ENCODE measurements at regions not wholly inside any gene's neighbourhood (a gene's known extent, or its start where the extent isn't known, plus 50 kb on each side); places are given as distances from the start of the nearest gene placed in this dataset.

GRCh38 chr17:5759501-5759925 is 175.2 kb upstream of the NLRP1 start:
- peaks cover 5% of the 10 kb centered on the region for H3K27me3 Mint-ChIP-seq (ENCODE audit: unreplicated experiment)

DNA sequence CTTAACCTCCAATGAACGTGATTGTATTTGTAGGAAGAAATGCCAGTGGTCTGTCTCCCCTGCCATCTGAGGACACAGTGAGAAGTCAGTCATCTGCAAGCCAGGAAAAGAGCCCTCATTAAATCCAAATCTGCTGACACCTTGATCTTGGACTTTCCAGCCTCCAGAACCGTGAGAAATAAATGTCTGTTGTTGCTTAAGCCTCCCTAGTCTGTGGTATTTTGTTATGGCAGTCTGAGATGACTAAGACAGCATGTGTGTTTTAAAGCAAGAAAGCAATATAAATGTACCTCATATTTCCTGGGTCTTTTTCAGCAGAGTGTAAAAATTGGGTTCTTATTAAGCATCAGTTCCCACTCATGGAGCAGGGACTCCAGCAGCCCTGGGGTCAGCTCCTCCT is 177.9 kb upstream of the NLRP1 start:
- no peaks in the 10 kb centered on the region for H3K36me3 Mint-ChIP-seq (ENCODE audit: unreplicated experiment)

More at GRCh38 chr17:5759501-5759925, 175.2 kb upstream of the NLRP1 start:
- no peak overlapping the region for H3K4me3 Mint-ChIP-seq (ENCODE audit: unreplicated experiment)
- H3K4me1 Mint-ChIP-seq (ENCODE audit: low read depth, unreplicated experiment), result no peaks in the 10 kb centered on the region
- no peaks in the 10 kb centered on the region for H3K36me3 Mint-ChIP-seq (ENCODE audit: unreplicated experiment)
- no peaks in the 10 kb centered on the region for H3K9me3 Mint-ChIP-seq (ENCODE audit: unreplicated experiment)
- TF ChIP-seq CTCF (IDR thresholded peaks at IDR 0.05; ENCODE audit: partially characterized antibody, unreplicated experiment), result no peak
- DNase-seq, result no peak
- H3K27ac Mint-ChIP-seq (ENCODE audit: unreplicated experiment), result no peak overlapping the region

DNA sequence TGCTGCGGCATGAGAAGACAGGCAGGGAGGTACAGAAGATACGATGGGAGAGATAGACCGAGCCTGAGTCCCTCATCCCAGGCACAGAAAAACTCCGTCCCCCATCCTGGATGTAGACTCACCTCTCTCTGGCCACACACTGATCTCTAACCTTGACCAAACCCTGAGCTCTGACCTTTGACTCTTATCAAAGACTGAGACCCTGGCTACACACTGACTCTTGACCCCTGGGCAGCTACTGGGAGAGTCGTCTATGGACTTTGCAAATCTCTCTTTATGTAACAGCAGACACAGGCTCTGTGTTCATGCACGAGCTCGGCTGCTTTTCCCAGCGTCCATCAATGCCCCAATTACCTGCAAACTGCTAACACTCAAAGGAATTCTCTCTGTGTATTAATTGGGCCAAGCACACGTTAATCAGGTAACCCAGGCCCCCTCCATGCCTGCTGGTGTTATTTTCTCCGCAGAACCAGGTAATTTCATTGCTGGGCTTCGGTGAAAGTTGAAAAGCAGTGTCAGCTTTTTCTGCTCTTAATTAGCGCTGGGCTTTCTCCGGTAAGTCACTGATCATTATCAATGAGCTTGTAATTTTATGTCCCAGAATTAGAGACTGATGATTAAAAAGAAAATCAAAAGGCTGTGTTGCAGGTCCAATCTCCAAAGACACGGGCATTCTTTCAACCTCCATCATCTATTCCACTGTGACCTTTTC is 179.4 kb upstream of the NLRP1 start:
- Mint-ChIP-seq H3K27me3 (ENCODE audit: unreplicated experiment) (peaks cover 7% of the 10 kb centered on the region), H3K27ac (ENCODE audit: unreplicated experiment) (no peak overlapping the region), H3K9me3 (ENCODE audit: unreplicated experiment) (peaks cover 3% of the 10 kb centered on the region), H3K4me1 (ENCODE audit: low read depth, unreplicated experiment) (peaks cover 6% of the 10 kb centered on the region), H3K4me3 (ENCODE audit: unreplicated experiment) (no peak overlapping the region), H3K36me3 (ENCODE audit: unreplicated experiment) (no peaks in the 10 kb centered on the region)
- no peak for TF ChIP-seq CTCF (IDR thresholded peaks at IDR 0.05; ENCODE audit: partially characterized antibody, unreplicated experiment)
- no peak for DNase-seq

More for the DNA sequence above, 177.9 kb upstream of the NLRP1 start:
- DNase-seq, result no peak
- TF ChIP-seq CTCF (IDR thresholded peaks at IDR 0.05; ENCODE audit: partially characterized antibody, unreplicated experiment), result no peak
- H3K4me3 Mint-ChIP-seq (ENCODE audit: unreplicated experiment), result no peak overlapping the region
- H3K9me3 Mint-ChIP-seq (ENCODE audit: unreplicated experiment), result no peaks in the 10 kb centered on the region
- peaks cover 2% of the 10 kb centered on the region for H3K4me1 Mint-ChIP-seq (ENCODE audit: low read depth, unreplicated experiment)
- no peak overlapping the region for H3K27ac Mint-ChIP-seq (ENCODE audit: unreplicated experiment)
- peaks cover 5% of the 10 kb centered on the region for H3K27me3 Mint-ChIP-seq (ENCODE audit: unreplicated experiment)

GRCh38 chr17:5769593-5770354 is 185.5 kb upstream of the NLRP1 start:
- peak; percentile 53 for DNase-seq
- Mint-ChIP-seq H3K4me3 (ENCODE audit: unreplicated experiment) (no peak overlapping the region), H3K27ac (ENCODE audit: unreplicated experiment) (no peak overlapping the region), H3K4me1 (ENCODE audit: low read depth, unreplicated experiment) (peaks cover 6% of the 10 kb centered on the region), H3K36me3 (ENCODE audit: unreplicated experiment) (no peaks in the 10 kb centered on the region), H3K27me3 (ENCODE audit: unreplicated experiment) (peaks cover 5% of the 10 kb centered on the region), H3K9me3 (ENCODE audit: unreplicated experiment) (peaks cover 6% of the 10 kb centered on the region)
- no peak for TF ChIP-seq CTCF (IDR thresholded peaks at IDR 0.05; ENCODE audit: partially characterized antibody, unreplicated experiment)
